Urothelium cell line (cell line): ENCODE measurements at regions not wholly inside any gene's neighbourhood (a gene's known extent, or its start where the extent isn't known, plus 50 kb on each side); places are given as distances from the start of the nearest gene placed in this dataset.
"Not testable (repeated sequence)": the region's sequence is repeated elsewhere in the genome, so short reads cannot be mapped to it uniquely, and the experiment has no call there.

Experiments
- DNase-seq: peaks from one replicate; pipeline ENCODE4 v3.0.0; 2011; ENCODE audit warnings: low spot score, mixed read lengths
- FAIRE-seq: peaks from 2 replicates; lab custom pipeline; 2011; peaks lifted over from hg19 to GRCh38; lab: Jason Lieb, UNC

DNA sequence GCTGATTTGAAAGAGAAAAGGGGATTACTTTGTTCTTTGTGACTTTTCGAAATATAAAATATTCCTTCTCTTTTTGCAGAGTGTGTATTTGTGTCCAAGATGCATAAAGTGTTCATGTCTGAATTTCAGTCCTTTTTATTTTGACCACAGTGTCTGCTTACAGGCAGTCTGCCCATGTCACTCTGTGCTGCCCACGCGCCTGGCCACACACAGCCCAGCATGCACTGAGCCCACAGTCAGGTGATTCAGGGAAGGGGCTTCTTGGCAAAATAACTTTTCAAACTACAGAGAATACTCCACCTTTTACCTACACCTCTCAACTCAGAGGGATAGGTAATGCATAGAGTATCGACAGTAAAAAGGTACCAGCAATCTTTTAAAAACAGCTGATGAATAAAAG lies 142.5 kb upstream of the TRPC4 start:
- FAIRE-seq, result no peak
- no peak for DNase-seq

DNA sequence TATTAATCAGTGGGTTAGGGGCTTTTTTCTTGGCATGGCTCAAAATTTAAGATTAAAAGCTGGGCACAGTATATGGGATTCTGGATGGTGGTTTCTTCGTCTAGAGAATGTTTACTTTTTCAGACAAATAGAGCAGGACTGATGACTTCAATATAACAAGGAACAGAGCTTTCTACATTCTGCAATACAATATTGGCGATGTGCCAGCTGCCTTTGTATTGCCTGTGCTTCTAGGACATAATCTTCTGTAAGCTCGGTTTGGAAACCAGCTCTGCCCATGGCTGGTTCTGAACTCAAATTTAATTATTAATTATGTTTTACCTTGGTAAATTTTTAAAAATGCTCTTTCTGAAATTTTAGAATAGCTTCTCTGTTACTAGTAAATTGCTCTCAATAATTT lies 139.1 kb upstream of the TRPC4 start:
- DNase-seq (no peak), FAIRE-seq (no peak)

DNA sequence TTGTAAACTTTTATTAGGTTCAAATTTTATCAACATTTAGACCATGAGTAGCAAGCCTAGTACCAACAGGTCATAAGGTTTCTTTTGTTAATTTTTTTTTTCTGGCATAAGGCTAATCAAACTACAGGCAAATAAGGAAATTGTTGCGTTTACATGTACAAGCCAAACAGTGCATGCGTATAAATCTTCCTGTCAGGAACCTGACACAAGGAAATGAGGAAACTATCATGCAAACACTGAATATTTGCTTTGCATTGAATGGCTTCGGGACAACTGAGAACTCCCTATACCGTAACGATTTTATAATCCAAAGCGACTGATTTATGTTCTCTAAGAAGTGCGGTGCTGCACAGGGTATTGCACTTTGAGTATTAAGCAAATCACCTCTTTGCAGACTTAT lies 133.0 kb upstream of the TRPC4 start:
- DNase-seq (no peak), FAIRE-seq (no peak)

DNA sequence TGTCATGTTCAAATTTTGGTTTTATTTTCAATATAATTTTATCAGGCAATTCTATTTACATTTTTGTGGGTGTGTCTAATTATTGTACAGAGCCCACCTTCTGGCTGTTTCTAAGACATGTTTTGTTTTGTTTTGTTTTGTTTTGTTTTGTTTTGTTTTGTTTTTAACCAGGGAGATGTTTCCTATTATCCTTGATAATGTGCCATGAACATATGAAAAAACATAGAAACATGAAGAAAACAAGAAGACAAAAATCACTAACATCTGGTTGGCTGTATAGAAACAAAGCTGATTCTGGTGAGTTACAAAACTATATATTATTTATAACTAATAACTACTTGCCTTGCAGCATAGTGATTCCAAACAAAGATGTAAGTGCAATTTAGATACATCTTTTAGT lies 128.1 kb upstream of the TRPC4 start:
- DNase-seq, result no peak
- no peak for FAIRE-seq

DNA sequence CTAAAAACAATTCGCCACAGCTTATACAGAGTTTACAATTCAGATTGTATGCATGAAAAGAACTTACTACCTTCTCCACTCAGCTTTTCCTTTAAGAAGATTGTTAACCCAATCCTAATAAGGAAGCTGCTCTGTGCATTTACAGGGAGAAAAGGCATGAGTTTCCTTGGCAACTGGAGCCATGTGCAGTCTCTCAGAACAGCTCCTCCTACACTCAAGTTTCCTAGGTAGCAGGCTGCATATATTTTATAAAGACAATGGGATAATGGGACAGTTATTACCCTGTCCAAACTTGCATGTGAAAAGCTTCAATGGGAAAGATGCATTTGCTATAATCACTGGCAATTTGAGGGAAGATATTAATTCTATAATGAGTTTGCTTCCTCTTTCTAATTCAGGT lies 125.5 kb upstream of the TRPC4 start:
- FAIRE-seq (no peak), DNase-seq (no peak)

DNA sequence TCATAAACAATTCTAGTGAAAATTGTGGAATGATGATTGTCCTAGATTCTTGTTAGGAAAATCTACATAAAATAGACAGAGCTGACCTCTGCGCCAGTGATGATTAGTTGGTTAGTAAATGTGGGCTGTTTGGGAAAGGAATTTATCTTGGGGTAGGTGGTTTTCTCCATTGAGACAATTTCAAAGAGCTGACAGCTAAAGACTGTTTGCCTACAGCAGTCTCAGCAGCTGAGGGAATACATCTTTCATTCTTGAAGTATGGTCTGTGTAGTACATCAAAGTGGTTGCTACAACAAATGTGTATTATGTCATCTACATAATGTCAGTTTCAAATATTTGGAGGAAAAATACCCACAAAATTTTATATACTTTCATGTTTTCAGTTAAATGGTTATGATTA lies 117.2 kb upstream of the TRPC4 start:
- DNase-seq, result no peak
- FAIRE-seq, result no peak

DNA sequence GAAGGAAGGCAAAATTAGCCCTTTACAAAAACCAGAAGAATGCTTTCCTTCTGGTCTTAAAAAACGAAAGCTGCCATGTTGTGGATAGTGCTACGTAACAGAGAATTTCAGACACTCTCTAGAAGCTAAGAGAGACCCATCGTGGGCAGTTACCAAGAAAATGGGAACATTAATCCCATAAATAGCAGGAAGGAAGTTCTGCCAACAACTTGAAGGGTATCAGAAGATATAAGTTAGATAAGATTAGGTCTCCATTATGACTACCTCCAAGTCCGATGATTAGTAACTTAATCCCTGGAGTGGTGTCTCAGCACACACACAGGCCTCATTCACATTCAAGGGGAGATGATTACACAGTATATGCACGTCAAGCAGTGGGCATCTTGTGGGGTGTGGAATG lies 115.7 kb upstream of the TRPC4 start:
- no peak for FAIRE-seq
- DNase-seq, result no peak

DNA sequence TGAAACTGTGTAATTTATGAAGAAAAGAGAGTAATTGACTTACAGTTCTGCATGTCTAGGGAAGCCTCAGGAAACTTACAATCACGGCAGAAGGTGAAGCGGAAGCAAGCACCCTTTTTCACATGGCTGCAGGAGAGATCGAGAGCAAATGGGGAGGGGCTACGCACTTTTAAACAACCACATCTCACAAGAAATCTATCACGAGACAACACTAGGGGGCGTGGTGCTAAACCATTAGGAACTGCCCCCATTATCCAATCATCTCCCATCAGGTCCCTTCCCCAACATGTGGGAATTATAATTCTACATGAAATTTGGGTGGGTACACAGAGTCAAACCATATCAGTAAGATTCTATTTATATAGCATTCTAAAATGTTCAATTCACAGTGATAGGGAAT lies 114.8 kb upstream of the TRPC4 start:
- FAIRE-seq (no peak), DNase-seq (no peak)

DNA sequence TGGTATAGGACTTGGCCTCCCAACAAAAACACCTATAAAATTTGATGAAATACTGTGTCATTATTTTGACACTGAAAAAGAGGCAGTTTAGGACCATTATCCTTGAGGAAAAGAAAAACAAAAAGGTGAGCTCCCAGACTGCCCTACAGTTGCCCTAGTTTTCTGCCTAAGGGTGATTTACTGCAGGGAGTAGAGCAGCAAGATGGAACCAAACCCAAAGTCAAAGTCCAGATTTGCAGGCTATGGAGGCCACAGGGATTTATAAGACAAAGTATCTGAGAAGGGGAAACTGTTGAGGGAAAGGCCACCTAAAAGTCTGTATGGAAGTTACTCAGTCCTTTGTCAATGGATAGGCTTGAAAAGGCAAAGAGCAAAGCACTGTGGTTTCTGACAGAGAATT lies 112.4 kb upstream of the TRPC4 start:
- no peak for FAIRE-seq
- DNase-seq, result no peak

DNA sequence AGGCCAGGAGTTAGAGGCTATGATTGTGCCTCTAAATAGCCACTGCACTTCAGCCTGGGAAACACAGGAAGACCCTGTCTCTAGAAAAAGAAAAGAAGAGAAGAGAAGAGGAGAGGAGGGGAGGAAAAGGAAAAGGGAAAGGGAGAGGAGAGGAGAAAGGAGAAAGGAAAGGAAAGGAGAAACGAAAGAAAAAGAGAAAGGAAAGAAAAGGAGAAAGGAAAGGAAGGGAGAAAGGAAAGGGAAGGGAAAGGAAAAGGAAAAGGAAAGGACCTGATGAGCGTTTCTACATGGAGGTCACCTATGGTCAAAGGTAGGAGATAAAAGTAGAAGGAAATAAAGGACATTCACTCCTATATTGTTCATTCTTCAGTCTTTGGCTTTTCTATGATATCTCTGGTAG lies 109.1 kb upstream of the TRPC4 start:
- DNase-seq (no peak), FAIRE-seq (no peak)

DNA sequence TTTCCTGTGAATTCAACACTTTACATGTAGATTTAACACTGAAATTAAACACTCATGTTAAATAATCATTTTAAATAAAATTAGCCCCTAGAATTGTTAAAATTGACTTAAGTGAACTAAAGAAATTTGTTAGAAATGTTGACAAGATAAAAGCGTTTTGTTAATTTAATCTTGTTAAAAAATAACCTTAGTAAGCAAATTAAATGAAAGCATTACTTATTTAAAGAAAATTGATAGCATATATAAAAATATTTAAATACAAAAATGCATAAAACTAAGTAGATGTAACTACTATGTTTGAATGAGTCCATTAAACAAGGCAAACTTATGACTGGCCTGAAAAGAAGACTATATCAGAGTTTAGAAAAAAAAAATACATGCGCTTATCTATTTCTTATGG lies 99.0 kb upstream of the TRPC4 start:
- DNase-seq (no peak), FAIRE-seq (no peak)

DNA sequence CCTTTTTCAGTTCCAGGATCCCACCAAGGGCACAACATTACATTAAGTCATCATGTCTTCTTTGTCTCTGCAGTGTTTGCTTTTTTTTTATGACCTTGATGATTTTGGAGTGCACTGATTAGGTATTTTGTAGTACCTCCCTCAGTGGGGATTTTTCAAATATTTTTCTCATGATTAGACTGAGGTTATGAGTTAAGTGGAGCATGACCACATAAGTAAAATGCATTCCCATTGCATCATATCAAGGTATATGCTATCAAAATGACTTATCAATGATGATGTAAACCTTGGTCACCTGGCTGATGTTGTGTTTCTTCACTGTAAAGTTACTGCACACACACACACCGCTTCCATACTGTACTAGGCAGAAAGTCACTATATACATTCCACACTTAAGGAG lies 96.7 kb upstream of the TRPC4 start:
- no peak for FAIRE-seq
- no peak for DNase-seq

DNA sequence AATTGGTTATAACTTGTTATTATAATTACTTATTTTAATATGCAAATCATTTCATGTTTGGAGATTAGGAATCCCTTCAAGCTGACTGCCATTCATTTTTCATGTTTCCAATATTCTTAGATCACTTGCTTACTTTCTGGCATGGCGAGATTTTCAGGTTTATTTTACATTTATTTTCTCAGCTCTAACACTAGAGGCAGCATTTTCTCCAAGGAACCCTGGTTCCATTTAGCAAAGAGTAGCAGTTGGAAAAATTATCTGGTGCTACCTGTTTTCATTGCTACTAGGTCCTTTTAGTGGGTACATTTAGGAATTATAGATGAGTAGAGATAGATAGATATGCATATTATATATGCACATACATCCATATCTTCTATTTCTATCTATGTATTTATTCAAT lies 90.9 kb upstream of the TRPC4 start:
- FAIRE-seq (no peak), DNase-seq (no peak)

DNA sequence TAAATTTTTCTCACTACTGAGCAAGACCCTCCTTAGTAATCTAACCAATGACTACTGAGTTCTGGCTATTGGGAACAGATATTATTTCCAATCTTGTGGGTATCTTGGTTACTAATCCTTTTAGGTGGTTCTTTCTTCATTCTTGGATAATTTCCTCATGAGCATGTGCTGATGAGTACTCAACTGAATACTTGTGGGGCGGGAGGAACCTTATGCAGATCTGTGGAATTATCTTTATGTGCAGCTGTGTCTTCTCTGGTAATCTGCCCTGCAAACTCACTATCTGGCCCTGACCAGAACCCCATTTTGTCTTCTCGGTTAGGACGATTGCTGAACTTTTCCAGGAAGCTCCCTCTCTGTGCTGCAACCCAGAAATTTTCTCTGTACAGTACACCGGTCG lies 89.7 kb upstream of the TRPC4 start:
- no peak for FAIRE-seq
- no peak for DNase-seq

DNA sequence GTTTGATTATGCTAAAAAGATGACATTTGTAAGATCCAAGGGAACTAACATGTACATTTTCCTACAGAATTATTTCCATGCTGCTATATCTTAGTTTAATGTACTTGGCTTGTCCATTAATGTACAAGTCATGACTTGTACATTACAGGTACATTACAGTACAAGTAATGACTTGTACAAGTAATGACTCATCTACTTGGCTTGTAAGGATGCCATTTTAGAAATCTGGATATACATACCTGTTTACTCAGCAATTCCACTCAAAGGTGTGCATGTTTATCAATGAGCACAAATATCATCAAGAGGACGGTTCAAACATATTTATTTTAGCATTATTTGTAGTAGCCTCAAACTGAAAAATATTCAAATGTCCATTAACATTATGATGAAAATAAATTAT lies 87.0 kb upstream of the TRPC4 start:
- FAIRE-seq, result no peak
- DNase-seq, result no peak

DNA sequence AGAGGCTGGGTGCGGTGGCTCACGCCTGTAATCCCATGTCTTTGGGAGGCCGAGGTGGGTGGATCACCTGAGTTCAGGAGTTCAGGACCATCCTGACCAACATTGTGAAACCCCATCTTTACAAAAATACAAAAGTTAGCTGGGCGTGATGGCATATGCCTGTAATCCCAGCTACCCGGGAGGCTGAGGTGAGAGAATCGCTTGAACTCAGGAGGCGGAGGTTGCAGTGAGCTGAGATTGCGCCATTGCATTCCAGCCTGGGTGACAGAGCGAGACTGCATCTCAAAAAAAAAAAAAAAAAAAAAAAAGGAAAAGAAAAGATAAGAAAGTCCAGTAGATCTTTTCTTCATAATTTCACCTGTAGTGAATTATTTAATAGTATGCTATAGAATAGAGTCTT lies 85.0 kb upstream of the TRPC4 start:
- FAIRE-seq, DNase-seq: not testable (repeated sequence)

DNA sequence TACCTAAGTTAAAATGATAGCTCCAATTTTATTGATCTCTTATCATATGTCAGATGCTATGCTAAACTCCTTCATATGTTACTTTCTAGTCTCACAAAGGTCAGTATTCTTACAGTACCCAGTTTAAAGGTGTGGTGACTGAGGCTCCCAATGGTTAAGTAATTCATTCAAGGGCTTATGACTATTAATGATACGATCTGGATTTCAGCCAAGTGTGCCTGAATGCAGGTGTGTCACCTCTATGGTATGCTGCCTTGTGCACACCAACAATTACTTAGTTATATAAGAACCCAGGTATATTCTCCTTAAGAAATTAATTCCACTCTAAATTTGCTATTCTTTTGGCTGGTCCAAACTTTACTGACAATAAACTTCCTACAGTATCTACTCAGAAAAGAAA lies 84.6 kb upstream of the TRPC4 start:
- peak; percentile 6 for DNase-seq
- no peak for FAIRE-seq

DNA sequence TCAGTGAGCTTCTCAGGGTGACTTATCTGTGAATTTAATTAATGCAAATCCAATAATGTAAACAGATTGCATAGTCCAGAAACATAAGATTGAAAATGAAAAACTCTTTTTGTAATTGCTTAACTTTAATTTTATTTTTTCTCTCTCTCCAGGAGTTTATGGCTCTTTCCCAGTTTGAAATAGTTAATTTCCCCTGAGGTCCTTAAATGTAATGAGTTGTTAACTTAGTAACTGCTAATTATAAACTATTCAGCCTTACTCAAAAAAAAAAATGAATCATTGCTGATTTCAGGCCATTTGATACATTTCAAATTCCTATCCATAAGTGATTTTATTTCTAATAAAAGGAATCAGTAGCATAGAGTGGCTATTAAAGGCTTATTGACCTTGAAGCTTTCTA lies 84.1 kb upstream of the TRPC4 start:
- FAIRE-seq (no peak), DNase-seq (no peak)

DNA sequence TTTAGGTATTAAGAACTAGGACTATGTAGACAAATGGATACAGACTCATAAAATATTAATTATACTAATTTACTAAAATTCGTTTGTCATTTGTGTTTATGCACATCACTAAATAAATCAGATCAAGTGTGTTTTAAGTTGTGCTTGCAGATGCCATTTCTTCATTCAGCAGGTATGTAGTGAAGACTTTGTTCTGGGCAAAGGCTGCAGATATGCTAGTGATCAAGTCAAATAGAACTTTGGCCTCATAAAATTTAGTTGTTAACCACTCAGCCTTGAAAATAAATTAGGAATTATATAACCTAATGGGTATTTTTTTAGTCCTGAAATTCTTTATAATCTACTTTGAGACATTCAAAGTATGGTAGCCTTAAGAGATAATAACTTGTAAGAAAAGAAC lies 80.4 kb upstream of the TRPC4 start:
- FAIRE-seq (no peak), DNase-seq (no peak)

DNA sequence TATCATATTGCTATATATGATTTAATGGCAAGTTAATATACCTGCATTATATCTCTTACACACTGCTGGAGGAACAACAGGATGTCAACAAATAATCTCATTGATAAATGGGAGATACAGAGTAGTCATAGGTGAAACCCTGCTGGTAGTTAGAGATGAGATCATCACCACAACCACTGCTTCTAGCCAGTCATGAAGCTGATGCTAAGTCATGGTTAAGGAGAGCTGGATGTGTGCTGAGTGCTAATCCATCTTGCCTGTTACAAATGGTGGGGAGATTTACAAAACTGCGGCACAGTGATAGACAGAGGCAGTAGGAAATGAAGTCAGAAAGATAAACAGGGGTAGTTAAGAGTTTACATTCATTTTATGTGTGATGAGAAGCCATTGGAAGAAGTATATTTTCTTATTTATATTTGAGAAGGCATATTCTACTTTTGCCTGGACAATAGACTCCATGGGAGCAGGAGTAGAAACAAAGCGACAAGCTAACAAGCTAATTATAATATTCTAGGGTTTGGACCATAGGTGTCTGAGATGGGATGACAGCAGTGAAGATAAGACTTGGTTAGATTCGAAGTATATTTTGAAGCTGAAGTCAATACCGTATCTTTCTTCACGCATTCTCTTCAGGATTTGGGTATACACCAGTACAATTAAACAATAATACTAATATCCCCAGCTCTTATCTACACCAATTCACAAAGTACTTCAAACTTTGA lies 78.0 kb upstream of the TRPC4 start:
- FAIRE-seq, result no peak
- DNase-seq, result no peak

DNA sequence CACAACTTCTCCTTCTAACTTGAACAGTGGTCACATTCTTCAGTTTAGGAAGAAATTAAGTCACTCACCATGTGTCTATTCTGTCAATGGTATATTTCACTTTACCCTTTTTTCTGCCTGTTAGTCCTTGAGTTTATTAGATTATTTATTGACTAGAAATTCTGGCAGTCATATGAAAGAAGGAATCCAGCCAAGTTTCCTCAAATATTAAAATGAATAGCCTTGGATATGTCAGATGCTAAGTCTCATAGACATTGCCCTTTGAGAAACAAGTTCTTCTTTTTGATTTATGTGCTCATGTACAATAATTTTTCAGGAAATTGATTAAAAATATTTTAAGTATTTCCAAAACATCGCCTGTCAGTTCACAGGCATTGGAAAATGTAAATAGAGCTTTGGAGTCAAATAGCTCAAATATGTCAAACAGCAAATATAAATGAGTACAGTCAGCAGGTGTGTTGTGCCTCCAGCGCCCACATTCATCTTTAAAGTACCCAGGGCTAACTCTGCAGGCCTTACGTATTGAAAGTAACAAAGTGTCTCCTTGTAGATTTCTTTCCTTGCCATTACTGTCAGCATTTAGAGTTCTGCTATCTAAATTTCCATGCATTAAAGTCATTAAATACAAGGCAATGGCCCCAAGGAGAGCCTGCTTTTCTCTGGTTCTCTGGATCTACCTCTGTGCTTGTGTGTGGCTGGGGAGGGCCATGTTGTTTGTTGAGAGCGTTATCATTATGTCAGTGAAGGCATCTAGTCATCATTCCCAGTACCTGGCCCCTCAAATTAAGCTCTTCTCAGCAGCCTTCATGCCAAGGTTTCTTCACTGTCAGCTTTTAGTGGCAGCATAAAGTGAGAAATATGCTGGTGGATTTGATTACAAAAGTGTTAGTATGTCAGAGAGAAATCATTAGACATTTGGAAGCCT lies 76.3 kb upstream of the TRPC4 start:
- no peak for FAIRE-seq
- no peak for DNase-seq

DNA sequence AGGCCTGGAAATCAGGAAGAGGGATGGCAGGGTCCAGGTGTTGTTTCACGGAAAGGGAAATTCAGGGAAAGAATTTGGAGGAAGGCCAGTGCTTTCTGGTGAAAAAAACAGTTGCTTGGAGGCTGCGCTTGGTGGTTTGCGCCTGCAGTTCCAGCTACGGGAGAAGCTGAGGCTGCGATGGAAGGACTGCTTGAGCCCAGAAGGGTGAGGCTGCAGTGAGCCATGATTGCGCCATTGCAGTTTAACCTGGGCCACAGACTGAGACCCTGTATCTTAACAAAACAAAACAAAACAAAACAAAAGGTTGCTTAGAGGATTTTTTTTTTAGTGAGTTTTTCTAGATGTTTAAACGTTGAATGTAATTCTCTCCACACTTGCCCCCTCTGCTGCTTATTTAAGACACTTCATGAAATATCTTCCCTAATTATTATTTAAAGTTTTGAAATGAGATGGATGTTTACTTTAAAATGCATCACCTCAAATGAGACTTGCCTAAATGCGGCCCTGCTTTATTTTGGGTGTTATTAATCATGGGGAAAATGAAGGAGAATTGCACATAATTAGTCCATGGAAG lies 75.4 kb upstream of the TRPC4 start:
- DNase-seq, result no peak
- no peak for FAIRE-seq
